HepG2 (cell line): ENCODE measurements at regions not wholly inside any gene's neighbourhood (a gene's known extent, or its start where the extent isn't known, plus 50 kb on each side); places are given as distances from the start of the nearest gene placed in this dataset.

ENCODE experiments used
- ATAC-seq: fragments of 200-7000 bp; cut with Tn5 transposase; 3 replicates; pipeline ENCODE4 v1.9.1; 2020; ENCODE audit warnings: mild to moderate bottlenecking, moderate library complexity
- BruUV-seq: library from RNA; stranded (reverse); fragments of 400-500 nt; replicated peaks from 2 replicates; lab custom pipeline; 2021; lab: Mats Ljungman, UMichigan
- CTCF ChIA-PET: fragments of 300-600 bp; formaldehyde crosslinking; extraction: SDS; loops from one replicate; lab custom pipeline; 2021; ENCODE audit warnings: low total read pairs, inconsistent platforms, low intra/inter-chr PET ratio; lab: Yijun Ruan, JAX
- POLR2A ChIA-PET: fragments of 350-600 bp; sonication (Branson Sonifier 250); formaldehyde crosslinking; loops from one replicate; lab custom pipeline; 2020; ENCODE audit warnings: antibody characterized with exemption, inconsistent platforms; lab: Yijun Ruan, JAX
- DNase-seq: peaks from one replicate; pipeline ENCODE4 v3.0.0-alpha.2; 2015; ENCODE audit warnings: low spot score
- FAIRE-seq: peaks from 3 replicates; lab custom pipeline; 2011; peaks lifted over from hg19 to GRCh38; lab: Jason Lieb, UNC
- H2AFZ ChIP-seq: one replicate; pipeline ENCODE4 v1.6.1; 2011; ENCODE audit warnings: low read length, inconsistent platforms
- H3K27ac ChIP-seq: fragments of 300-600 bp; 3 replicates; pipeline ENCODE4 v1.8.0; 2011; ENCODE audit warnings: mixed run types, mild to moderate bottlenecking, mixed read lengths, low read length, inconsistent platforms; ENCODE audit not compliant: insufficient read depth; ENCODE audit errors: extremely low read length
- H3K27me3 ChIP-seq, 2 experiments: fragments of 200-600 bp in 1 of 2; 2 replicates in 1 of 2; 3 replicates in 1 of 2; pipeline versions ENCODE4 v1.6.0 to v1.8.0; 2011; ENCODE audit warnings: low read length in 2 of 2, mild to moderate bottlenecking in 2 of 2, moderate library complexity in 2 of 2, inconsistent platforms in 1 of 2; ENCODE audit not compliant: insufficient read depth in 2 of 2, control insufficient read depth in 1 of 2
- H3K36me3 ChIP-seq, 2 experiments: fragments of 200-600 bp in 1 of 2; replicated peaks in 1 of 2; 2 replicates in 1 of 2; 3 replicates in 1 of 2; pipeline versions ENCODE4 v1.5.1 to v1.8.0; 2011; ENCODE audit warnings: low read length in 2 of 2, inconsistent platforms in 1 of 2; ENCODE audit not compliant: insufficient read depth in 2 of 2, control insufficient read depth in 1 of 2
- H3K4me1 ChIP-seq: 2 replicates; pipeline ENCODE4 v1.5.1; 2012; ENCODE audit warnings: low read length, inconsistent platforms; ENCODE audit not compliant: insufficient read depth
- H3K4me2 ChIP-seq: 2 replicates; pipeline ENCODE4 v1.6.0; 2011; ENCODE audit warnings: low read depth, low read length, inconsistent platforms
- H3K4me3 ChIP-seq, 3 experiments: fragments of 200-600 bp in 1 of 3; sonication (generic), shearing (Covaris generic) in 1 of 3; replicated peaks in 1 of 3; 2 replicates each; pipeline ENCODE4 v1.5.1; 2011 to 2016; ENCODE audit warnings: low read length in 3 of 3, inconsistent platforms in 2 of 3, low read depth in 2 of 3, mild to moderate bottlenecking in 2 of 3, control low read depth in 1 of 3, mixed read lengths in 1 of 3; ENCODE audit not compliant: insufficient read depth in 1 of 3
- H3K79me2 ChIP-seq: one replicate; pipeline ENCODE4 v1.6.1; 2011; ENCODE audit warnings: low read length, inconsistent platforms; ENCODE audit not compliant: insufficient read depth
- H3K9ac ChIP-seq: 2 replicates; pipeline ENCODE4 v1.6.0; 2011; ENCODE audit warnings: mild to moderate bottlenecking, low read depth, low read length, inconsistent platforms; ENCODE audit not compliant: insufficient read depth
- H3K9me3 ChIP-seq: 2 replicates; pipeline ENCODE4 v1.5.1; 2012; ENCODE audit warnings: mild to moderate bottlenecking, low read length
- H4K20me1 ChIP-seq: 2 replicates; pipeline ENCODE4 v1.6.0; 2011; ENCODE audit warnings: inconsistent platforms, mild to moderate bottlenecking, low read length, moderate library complexity; ENCODE audit not compliant: insufficient read depth
- CEBPB ChIP-seq: IDR thresholded peaks from 2 replicates; pipeline ENCODE4 v1.6.1; 2011; ENCODE audit warnings: low read depth, low read length, improper control_type of control experiment, borderline replicate concordance
- CREB1 ChIP-seq, 2 experiments: fragments of 450-650 bp in 1 of 2; IDR thresholded peaks; 2 replicates each; pipeline ENCODE4 v1.6.1; 2016 to 2017; ENCODE audit warnings: control low read depth in 1 of 2, mild to moderate bottlenecking in 1 of 2, missing compliant biosample characterization in 1 of 2, missing genetic modification characterization in 1 of 2
- DR1 ChIP-seq: sonication (generic); formaldehyde crosslinking; IDR thresholded peaks from 2 replicates; pipeline ENCODE4 v1.8.0; 2021; ENCODE audit warnings: mild to moderate bottlenecking, missing genetic modification reagents, inconsistent platforms
- IKZF4 ChIP-seq: sonication (generic); formaldehyde crosslinking; IDR thresholded peaks from 2 replicates; pipeline ENCODE4 v1.5.1; 2020; ENCODE audit warnings: borderline replicate concordance, mild to moderate bottlenecking, low read depth, missing genetic modification reagents; ENCODE audit errors: not compliant biosample characterization
- MYNN ChIP-seq: sonication (generic); formaldehyde crosslinking; IDR thresholded peaks from 2 replicates; pipeline ENCODE4 v1.4.0; 2020; ENCODE audit warnings: mild to moderate bottlenecking, low read depth, missing genetic modification reagents
- ZBTB25 ChIP-seq: IDR thresholded peaks from 2 replicates; pipeline ENCODE4 v1.6.1; 2018; ENCODE audit warnings: missing genetic modification reagents
- ZBTB38 ChIP-seq: sonication (generic); formaldehyde crosslinking; IDR thresholded peaks from 2 replicates; pipeline ENCODE4 v1.5.1; 2020; ENCODE audit warnings: mild to moderate bottlenecking, missing genetic modification reagents
- ZFP82 ChIP-seq: sonication (generic); formaldehyde crosslinking; IDR thresholded peaks from 2 replicates; pipeline ENCODE4 v1.5.1; 2020; ENCODE audit warnings: mild to moderate bottlenecking, missing genetic modification reagents, borderline replicate concordance
- ZNF605 ChIP-seq: sonication (generic); formaldehyde crosslinking; IDR thresholded peaks from 2 replicates; pipeline ENCODE4 v1.8.0; 2022; ENCODE audit warnings: mild to moderate bottlenecking, missing genetic modification reagents
- ZNF776 ChIP-seq: sonication (generic); formaldehyde crosslinking; IDR thresholded peaks from 2 replicates; pipeline ENCODE4 v1.4.0; 2020; ENCODE audit warnings: mild to moderate bottlenecking, missing genetic modification reagents
- WGBS: methylation state at CpG from one replicate; pipeline ENCODE4 v1.1.6; 2017; ENCODE audit warnings: low lambda C conversion rate; 5-methylcytosine and 5-hydroxymethylcytosine counted together
- in situ Hi-C: cut with HindIII; loops from 2 replicates; pipeline ENCODE4 v1.10.0; 2017; ENCODE audit warnings: low pct_unique_long_range_greater_than_20kb; ENCODE audit not compliant: extremely low pct_ligation_motif_present
- intact Hi-C: fragments of 100-400 bp; cut with micrococcal nuclease; formaldehyde crosslinking; loops from one replicate; pipeline ENCODE4 v1.10.0; 2022; ENCODE audit not compliant: unreplicated experiment

- POLR2A ChIA-PET: no interaction called here
- no peak for FAIRE-seq
- H3K4me2 ChIP-seq: no peak overlapping the region
These were observed 249.3 kb downstream of the ANKRD50 start for GRCh38 chr4:124462954-124463828.

GRCh38 chr4:124464836-124465235, 247.7 kb downstream of the ANKRD50 start:
- Histone ChIP-seq H3K4me2 (no peak overlapping the region), H2AFZ (no peak overlapping the region), H3K27ac (no peak overlapping the region), H3K4me1 (no peaks in the 10 kb centered on the region), H3K9ac (no peak overlapping the region), H3K36me3 (no peaks in the 10 kb centered on the region), H3K9me3 (peaks cover 12% of the 10 kb centered on the region; the same call in 1 of the 2 replicates), H3K4me3 (no peak overlapping the region), H3K79me2 (no peaks in the 10 kb centered on the region), H4K20me1 (no peaks in the 10 kb centered on the region), H3K27me3 (no peaks in the 10 kb centered on the region)
- 0% methylated on average over 1 of the region's 1 CpG for WGBS
- DNase-seq (no peak), FAIRE-seq (no peak), ATAC-seq (no peak)
- intact Hi-C loops (no loop called here), in situ Hi-C loops (no loop called here)
- ChIA-PET CTCF (no interaction called here), POLR2A (no interaction called here)
- BruUV-seq: no TSS peak
- TF ChIP-seq CREB1 (IDR thresholded peaks at IDR 0.05) (no peak), CREB1 (CRISPR knock-in tag; IDR thresholded peaks at IDR 0.05) (no peak), ZBTB25 (CRISPR knock-in tag) (no peak), ZBTB38 (CRISPR knock-in tag) (no peak), ZNF605 (no peak), ZFP82 (CRISPR knock-in tag) (no peak), IKZF4 (CRISPR knock-in tag) (no peak), MYNN (CRISPR knock-in tag) (no peak), DR1 (CRISPR knock-in tag) (no peak)

More at GRCh38 chr4:124462954-124463828, 249.3 kb downstream of the ANKRD50 start:
- CTCF ChIA-PET: no interaction called here
- H3K4me1 ChIP-seq: no peaks in the 10 kb centered on the region
- no peak overlapping the region for H3K4me3 ChIP-seq
- no TSS peak for BruUV-seq
- intact Hi-C loops: no loop called here
- H3K27ac ChIP-seq: no peak overlapping the region
- DNase-seq (no peak), ATAC-seq (no peak)
- in situ Hi-C loops: no loop called here
- peaks cover 12% of the 10 kb centered on the region; the same call in 1 of the 2 replicates for H3K9me3 ChIP-seq
- no peaks in the 10 kb centered on the region for H3K36me3 ChIP-seq
- H3K9ac ChIP-seq: no peak overlapping the region
- TF ChIP-seq ZNF776 (no peak), CEBPB (peak; percentile 74)
- H3K79me2 ChIP-seq: no peaks in the 10 kb centered on the region
- 72% methylated on average over 13 of the region's 18 CpGs for WGBS
- no peak overlapping the region for H2AFZ ChIP-seq
- no peaks in the 10 kb centered on the region for H4K20me1 ChIP-seq
- H3K27me3 ChIP-seq: no peaks in the 10 kb centered on the region
